Skeletal muscle satellite cell (primary cell): ENCODE measurements at regions not wholly inside any gene's neighbourhood (a gene's known extent, or its start where the extent isn't known, plus 50 kb on each side); places are given as distances from the start of the nearest gene placed in this dataset.

Source experiments
- H3K27me3 ChIP-seq: 2 replicates; pipeline ENCODE4 v1.7.0; 2013; ENCODE audit warnings: low read length; ENCODE audit not compliant: control insufficient read depth, insufficient read depth
- H3K36me3 ChIP-seq: 2 replicates; pipeline ENCODE4 v1.7.0; 2013; ENCODE audit warnings: mild to moderate bottlenecking, control low read depth, low read length; ENCODE audit not compliant: insufficient read depth
- H3K4me1 ChIP-seq: 2 replicates; pipeline ENCODE4 v1.7.0; 2013; ENCODE audit warnings: low read length; ENCODE audit not compliant: control insufficient read depth, insufficient read depth
- H3K4me2 ChIP-seq: 2 replicates; pipeline ENCODE4 v1.7.0; 2013; ENCODE audit warnings: mild to moderate bottlenecking, low read length
- H3K4me3 ChIP-seq: 2 replicates; pipeline ENCODE4 v1.7.0; 2013; ENCODE audit warnings: low read length
- H3K9ac ChIP-seq: 2 replicates; pipeline ENCODE4 v1.7.0; 2013; ENCODE audit warnings: mild to moderate bottlenecking, low read depth, low read length, moderate library complexity
- H3K9me3 ChIP-seq: replicated peaks from 2 replicates; pipeline ENCODE4 v1.7.0; 2013; ENCODE audit warnings: mild to moderate bottlenecking, control low read depth, low read length

- Histone ChIP-seq H3K9ac (no peak overlapping the region), H3K36me3 (no peaks in the 10 kb centered on the region), H3K4me3 (no peak overlapping the region), H3K4me2 (no peak overlapping the region), H3K27me3 (no peaks in the 10 kb centered on the region), H3K9me3 (no peaks in the 10 kb centered on the region), H3K4me1 (peaks cover 18% of the 10 kb centered on the region)
Observed at GRCh38 chr3:181565416-181565815, 146.3 kb upstream of the SOX2 start.

DNA sequence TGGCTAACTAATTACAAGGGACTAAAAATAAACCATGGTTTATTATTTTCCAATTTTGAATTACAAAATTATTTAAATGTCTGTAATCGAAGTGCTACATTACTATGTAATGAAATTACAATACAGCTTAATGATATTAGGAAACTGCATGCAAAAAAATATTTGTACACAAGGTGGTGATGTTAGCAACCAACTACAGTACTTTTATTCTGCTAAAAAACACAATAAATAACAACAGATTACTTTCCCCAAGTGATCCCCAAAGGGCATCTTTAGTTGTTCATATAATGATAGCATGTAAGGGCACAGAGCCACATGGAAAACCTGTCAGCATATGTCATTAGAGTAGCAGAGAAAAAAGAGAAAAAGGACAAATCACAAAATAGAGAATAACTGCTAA lies 147.5 kb upstream of the SOX2 start:
- Histone ChIP-seq H3K4me3 (no peak overlapping the region), H3K36me3 (no peaks in the 10 kb centered on the region), H3K4me2 (no peak overlapping the region), H3K4me1 (peaks cover 18% of the 10 kb centered on the region), H3K9ac (no peak overlapping the region), H3K9me3 (no peaks in the 10 kb centered on the region), H3K27me3 (no peaks in the 10 kb centered on the region)

- Histone ChIP-seq H3K9me3 (no peaks in the 10 kb centered on the region), H3K4me1 (no peaks in the 10 kb centered on the region)
Observed at GRCh38 chr3:181561139-181562031, 150.3 kb upstream of the SOX2 start.

DNA sequence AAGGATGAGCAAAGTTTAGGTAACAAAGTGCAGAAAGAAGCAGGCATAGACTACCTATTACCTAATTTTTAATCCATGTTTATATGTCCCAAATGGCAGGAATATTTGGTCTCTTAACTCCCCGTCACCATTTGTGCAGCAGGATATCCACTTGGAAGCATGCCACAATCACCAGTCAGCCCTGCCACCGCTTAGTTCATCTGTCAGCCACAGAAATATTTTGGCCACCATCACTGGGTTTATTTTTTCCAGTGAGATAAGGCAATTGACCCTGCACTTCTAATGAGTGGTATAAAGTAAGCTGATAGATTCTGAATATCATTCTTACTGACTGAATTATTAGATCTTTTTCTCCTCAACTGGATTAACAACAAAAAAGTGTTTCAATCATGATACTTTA lies 152.9 kb upstream of the SOX2 start:
- Histone ChIP-seq H3K9ac (no peak overlapping the region), H3K4me3 (no peak overlapping the region), H3K9me3 (no peaks in the 10 kb centered on the region), H3K4me2 (no peak overlapping the region), H3K4me1 (no peaks in the 10 kb centered on the region), H3K36me3 (no peaks in the 10 kb centered on the region), H3K27me3 (peaks cover 2% of the 10 kb centered on the region)

More at GRCh38 chr3:181561139-181562031, 150.3 kb upstream of the SOX2 start:
- no peak overlapping the region for H3K4me2 ChIP-seq
- no peak overlapping the region for H3K4me3 ChIP-seq
- no peak overlapping the region for H3K9ac ChIP-seq
- no peaks in the 10 kb centered on the region for H3K27me3 ChIP-seq
- no peaks in the 10 kb centered on the region for H3K36me3 ChIP-seq

- Histone ChIP-seq H3K9ac (no peak overlapping the region), H3K4me2 (no peak overlapping the region), H3K4me1 (no peaks in the 10 kb centered on the region)
Observed at GRCh38 chr3:181555681-181556080, 156.0 kb upstream of the SOX2 start.

DNA sequence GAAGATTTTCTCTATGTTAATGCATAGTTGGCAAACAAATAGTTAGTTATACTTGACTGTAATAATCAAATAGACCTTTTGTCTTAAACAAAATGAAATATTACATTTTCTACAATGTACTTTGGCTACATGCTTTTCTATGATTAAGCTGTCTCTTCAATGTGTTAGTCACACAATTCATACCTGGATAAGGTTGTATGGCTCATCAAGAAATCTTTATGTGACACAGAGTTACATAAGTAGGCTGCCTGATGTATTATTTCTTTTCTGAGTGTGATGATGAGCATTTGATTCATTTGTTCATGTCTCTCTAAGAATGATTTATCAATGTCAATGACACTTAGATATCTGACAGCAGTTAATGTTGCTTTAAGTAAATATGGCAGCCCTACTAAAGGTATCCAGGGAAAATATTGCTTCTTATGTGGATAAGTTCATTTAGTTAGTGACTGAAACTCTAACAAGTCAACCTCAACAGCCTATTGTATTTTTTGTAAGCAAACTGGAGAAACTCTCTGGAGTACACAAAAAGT lies 157.4 kb upstream of the SOX2 start:
- Histone ChIP-seq H3K9ac (no peak overlapping the region), H3K9me3 (no peaks in the 10 kb centered on the region)

More at GRCh38 chr3:181555681-181556080, 156.0 kb upstream of the SOX2 start:
- Histone ChIP-seq H3K4me3 (no peak overlapping the region), H3K27me3 (peaks cover 2% of the 10 kb centered on the region), H3K36me3 (no peaks in the 10 kb centered on the region), H3K9me3 (no peaks in the 10 kb centered on the region)

DNA sequence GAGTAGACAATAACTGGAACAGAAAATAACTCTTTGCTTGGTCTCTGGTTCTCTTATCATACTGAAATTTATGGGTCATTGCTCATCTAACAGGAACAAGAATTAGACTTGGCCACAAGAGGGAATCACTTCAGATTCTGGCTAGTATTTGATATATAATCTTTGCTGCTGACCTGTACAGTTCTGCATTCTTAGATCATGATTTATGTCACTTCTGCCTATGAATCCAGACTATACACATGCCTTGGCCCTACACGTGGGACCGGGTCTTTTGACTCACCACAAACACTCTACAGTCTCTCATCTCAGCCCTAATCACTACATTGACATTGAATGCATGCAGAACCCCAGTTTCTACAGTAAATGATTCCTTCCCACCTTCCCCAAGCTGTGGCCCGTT lies 162.5 kb upstream of the SOX2 start:
- no peak overlapping the region for H3K9ac ChIP-seq

More for the DNA sequence above, 157.4 kb upstream of the SOX2 start:
- Histone ChIP-seq H3K4me3 (no peak overlapping the region), H3K4me2 (no peak overlapping the region), H3K4me1 (no peaks in the 10 kb centered on the region), H3K36me3 (no peaks in the 10 kb centered on the region), H3K27me3 (peaks cover 2% of the 10 kb centered on the region)

DNA sequence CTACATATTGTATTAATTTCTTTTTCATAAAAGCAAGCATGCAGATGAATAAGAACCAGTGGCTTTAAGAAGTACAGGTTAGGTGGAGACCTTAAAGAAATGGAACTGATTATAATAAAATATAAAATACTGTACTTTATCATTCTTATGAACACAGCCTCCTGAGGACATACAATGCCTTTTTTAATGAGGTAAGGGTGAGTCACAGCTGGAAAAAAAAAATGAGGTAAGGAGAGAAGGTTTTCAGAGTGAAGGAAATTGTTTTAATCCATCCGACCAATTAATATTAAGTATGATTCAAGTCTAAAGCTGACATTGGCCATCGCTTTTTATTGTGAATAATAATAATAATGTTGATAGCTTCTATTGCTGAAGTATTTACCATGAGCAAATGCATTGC lies 170.3 kb upstream of the SOX2 start:
- Histone ChIP-seq H3K4me1 (no peaks in the 10 kb centered on the region), H3K4me2 (no peak overlapping the region), H3K27me3 (no peaks in the 10 kb centered on the region), H3K36me3 (no peaks in the 10 kb centered on the region), H3K4me3 (no peak overlapping the region), H3K9me3 (no peaks in the 10 kb centered on the region), H3K9ac (no peak overlapping the region)

More for the DNA sequence above, 162.5 kb upstream of the SOX2 start:
- no peaks in the 10 kb centered on the region for H3K27me3 ChIP-seq
- H3K4me2 ChIP-seq, result no peak overlapping the region
- no peaks in the 10 kb centered on the region for H3K4me1 ChIP-seq
- H3K36me3 ChIP-seq, result no peaks in the 10 kb centered on the region
- H3K4me3 ChIP-seq, result no peak overlapping the region
- no peaks in the 10 kb centered on the region for H3K9me3 ChIP-seq

DNA sequence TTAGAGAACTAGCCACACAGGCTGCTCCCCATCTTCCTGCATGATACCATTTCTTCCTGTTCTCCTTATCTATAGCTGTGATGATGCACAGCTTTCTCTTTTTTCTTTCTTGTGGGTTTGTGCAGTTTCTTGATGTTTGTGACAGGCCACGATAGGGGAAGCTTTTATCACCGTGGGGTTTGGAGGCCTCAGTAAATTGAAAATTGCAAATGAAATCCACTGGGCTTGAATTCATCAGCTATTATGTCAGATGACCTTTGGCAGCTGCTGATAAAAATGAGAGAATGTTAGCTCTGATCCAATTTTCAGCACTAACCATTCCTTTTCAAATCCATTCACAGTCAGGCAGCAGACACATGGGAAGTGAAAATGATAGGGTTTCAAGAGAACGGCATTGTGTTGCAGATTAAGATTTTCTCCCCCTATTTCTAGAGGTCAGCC lies 176.9 kb upstream of the SOX2 start:
- H3K4me1 ChIP-seq, result no peaks in the 10 kb centered on the region
- no peaks in the 10 kb centered on the region for H3K9me3 ChIP-seq
- H3K4me3 ChIP-seq, result no peak overlapping the region
- H3K27me3 ChIP-seq, result no peaks in the 10 kb centered on the region
- no peak overlapping the region for H3K9ac ChIP-seq
- no peaks in the 10 kb centered on the region for H3K36me3 ChIP-seq
- H3K4me2 ChIP-seq, result no peak overlapping the region

DNA sequence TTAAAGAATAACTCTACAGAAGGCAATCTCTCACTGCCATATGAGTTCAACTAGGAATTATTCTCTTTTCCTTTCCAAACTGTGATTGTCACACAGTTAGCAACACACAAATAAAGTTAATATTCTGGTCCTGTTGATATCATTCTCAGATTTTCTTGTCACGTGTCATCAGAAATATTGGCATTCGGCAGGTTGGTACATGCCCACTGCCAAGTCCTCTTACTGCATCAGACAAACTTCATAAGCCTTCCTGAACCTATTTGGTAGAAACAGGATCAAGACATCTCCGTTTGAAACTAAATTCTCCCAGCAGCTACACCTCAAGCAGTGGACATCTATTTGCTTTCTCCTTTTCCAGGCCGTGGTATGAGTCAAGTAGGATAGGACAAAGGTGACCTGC lies 177.9 kb upstream of the SOX2 start:
- no peaks in the 10 kb centered on the region for H3K36me3 ChIP-seq

GRCh38 chr3:181530584-181530983 lies 181.1 kb upstream of the SOX2 start:
- Histone ChIP-seq H3K4me2 (no peak overlapping the region), H3K27me3 (no peaks in the 10 kb centered on the region), H3K9ac (no peak overlapping the region), H3K9me3 (no peaks in the 10 kb centered on the region), H3K4me3 (no peak overlapping the region), H3K4me1 (no peaks in the 10 kb centered on the region), H3K36me3 (no peaks in the 10 kb centered on the region)

More for the DNA sequence above, 177.9 kb upstream of the SOX2 start:
- Histone ChIP-seq H3K9ac (no peak overlapping the region), H3K4me3 (no peak overlapping the region), H3K4me2 (no peak overlapping the region), H3K4me1 (no peaks in the 10 kb centered on the region), H3K9me3 (no peaks in the 10 kb centered on the region), H3K27me3 (no peaks in the 10 kb centered on the region)

- no peak overlapping the region for H3K4me3 ChIP-seq
- H3K4me2 ChIP-seq, result no peak overlapping the region
- H3K9ac ChIP-seq, result no peak overlapping the region
- no peaks in the 10 kb centered on the region for H3K27me3 ChIP-seq
- H3K9me3 ChIP-seq, result no peaks in the 10 kb centered on the region
- H3K4me1 ChIP-seq, result no peaks in the 10 kb centered on the region
- H3K36me3 ChIP-seq, result no peaks in the 10 kb centered on the region
Observed at GRCh38 chr3:181521831-181522230, 189.9 kb upstream of the SOX2 start.
